ENCODE measurements at regions not wholly inside any gene's neighbourhood (a gene's known extent, or its start where the extent isn't known, plus 50 kb on each side); places are given as distances from the start of the nearest gene placed in this dataset.

DNA sequence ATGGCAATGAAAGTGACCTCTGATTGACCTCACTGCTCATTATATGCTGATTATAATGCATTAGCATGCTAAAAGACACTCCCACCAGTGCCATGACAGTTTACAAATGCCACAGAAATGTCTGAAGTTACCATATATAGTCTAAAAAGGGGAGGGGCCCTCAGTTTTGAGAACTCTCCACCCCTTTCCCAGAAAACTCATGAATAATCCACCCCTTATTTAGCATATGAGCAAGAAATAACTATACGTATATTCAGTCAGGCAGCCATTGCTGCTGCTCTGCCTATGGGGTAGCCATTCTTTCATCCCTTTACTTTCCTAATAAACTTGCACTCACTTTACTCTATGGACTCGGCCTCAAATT, 163.1 kb downstream of the ESM1 start:
- Mint-ChIP-seq H3K4me1 (ENCODE audit: low read depth) (no peaks in the 10 kb centered on the region), H3K27ac (no peak overlapping the region), H3K36me3 (ENCODE audit: low read depth) (no peaks in the 10 kb centered on the region), H3K27me3 (no peaks in the 10 kb centered on the region), H3K4me3 (no peak overlapping the region), H3K9me3 (no peaks in the 10 kb centered on the region)
- ChIA-PET POLR2A (no interaction called here), CTCF (no interaction called here)
- DNase-seq (no peak), ATAC-seq (no peak)
- intact Hi-C loops (cut with micrococcal nuclease) = no loop called here
- no peak for TF ChIP-seq CTCF (IDR thresholded peaks at IDR 0.05)

- no peaks in the 10 kb centered on the region for H3K9me3 Mint-ChIP-seq
- intact Hi-C loops (cut with micrococcal nuclease) = no loop called here
- ChIA-PET CTCF (interaction anchor here (1.0 to 1.5 kb wide), 2 partner anchors 39 to 332 kb away, joined by 3 to 6 read pairs; no protein-coding TSS in a partner anchor), POLR2A (no interaction called here)
- DNase-seq = no peak
- H3K36me3 Mint-ChIP-seq (ENCODE audit: low read depth) = no peaks in the 10 kb centered on the region
- no peak overlapping the region for H3K27ac Mint-ChIP-seq
- ATAC-seq = no peak
- H3K4me3 Mint-ChIP-seq = no peak overlapping the region
- TF ChIP-seq CTCF (IDR thresholded peaks at IDR 0.05) = no peak
- no peaks in the 10 kb centered on the region for H3K27me3 Mint-ChIP-seq
- H3K4me1 Mint-ChIP-seq (ENCODE audit: low read depth) = no peaks in the 10 kb centered on the region
These were observed 163.7 kb downstream of the ESM1 start for GRCh38 chr5:54821445-54822323.

DNA sequence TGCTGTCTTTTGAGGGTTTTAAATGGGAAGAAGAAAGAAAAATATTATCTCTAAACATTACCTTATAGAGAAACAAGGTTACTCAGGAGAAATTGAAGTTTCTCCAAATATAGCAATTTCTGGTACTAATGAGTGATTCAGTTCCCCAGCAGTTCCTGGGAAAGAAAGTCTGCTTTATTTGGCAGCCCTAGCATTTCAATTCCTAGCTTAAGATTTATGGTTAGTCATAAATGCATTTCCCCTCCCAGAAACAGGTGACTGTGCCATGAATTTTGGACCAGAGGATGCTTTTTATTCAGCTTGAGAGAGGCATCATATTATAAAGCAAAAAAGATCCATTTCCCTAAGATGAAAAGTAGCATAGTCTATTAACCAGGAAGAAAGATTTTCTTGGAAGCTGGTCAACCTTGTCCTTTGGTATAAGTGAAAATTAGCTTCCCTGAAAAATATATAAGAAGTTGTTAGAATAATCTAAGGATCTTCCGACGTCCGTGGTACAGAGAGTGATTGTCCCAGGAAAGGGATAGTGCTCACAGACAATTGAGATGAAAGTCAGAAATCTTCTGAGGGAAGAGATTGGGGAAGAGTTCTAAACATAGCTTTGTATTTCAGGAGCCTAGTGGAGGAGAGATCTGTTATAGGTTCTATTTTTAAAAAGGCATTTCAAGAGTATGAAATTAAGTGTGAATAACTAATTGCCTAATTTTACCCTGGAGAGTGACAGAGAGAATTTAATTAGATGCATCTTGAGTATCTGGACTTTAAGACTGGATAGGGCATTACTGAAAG, 164.9 kb downstream of the ESM1 start:
- Mint-ChIP-seq H3K27ac (no peak overlapping the region), H3K4me1 (ENCODE audit: low read depth) (no peaks in the 10 kb centered on the region), H3K27me3 (no peaks in the 10 kb centered on the region), H3K4me3 (no peak overlapping the region), H3K36me3 (ENCODE audit: low read depth) (no peaks in the 10 kb centered on the region), H3K9me3 (no peaks in the 10 kb centered on the region)
- CTCF ChIA-PET = interaction anchor here (1.0 to 1.6 kb wide), 4 partner anchors 8 to 331 kb away, joined by 3 to 6 read pairs (median 4); no protein-coding TSS in a partner anchor
- ATAC-seq (no peak), DNase-seq (no peak)
- intact Hi-C loops (cut with micrococcal nuclease) = no loop called here
- POLR2A ChIA-PET = no interaction called here
- TF ChIP-seq CTCF (IDR thresholded peaks at IDR 0.05) = no peak

DNA sequence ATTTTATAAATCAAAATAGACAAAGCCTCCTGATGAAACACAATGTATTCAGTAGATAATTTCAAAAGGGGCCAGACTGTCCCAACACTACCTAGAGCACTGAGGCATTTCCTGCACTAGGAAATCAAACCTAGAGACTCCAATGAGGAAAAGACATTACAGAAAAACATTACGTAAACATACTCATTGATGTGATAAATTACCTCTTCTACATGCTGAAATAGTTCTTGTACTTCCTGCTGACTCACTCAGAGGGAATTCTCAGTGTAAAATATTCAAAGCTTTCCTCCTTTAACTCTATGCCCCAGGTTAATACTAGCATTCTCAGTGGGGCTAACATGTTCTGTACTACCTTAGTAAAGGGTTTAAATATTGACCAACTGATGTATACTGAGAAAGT, 178.0 kb downstream of the ESM1 start:
- H3K27me3 Mint-ChIP-seq = peaks cover 2% of the 10 kb centered on the region
- no peaks in the 10 kb centered on the region for H3K9me3 Mint-ChIP-seq
- ChIA-PET POLR2A (interaction anchor here (1.2 kb wide), 1 partner anchor 14 kb away, joined by 6 read pairs; no protein-coding TSS in a partner anchor), CTCF (no interaction called here)
- DNase-seq (no peak), ATAC-seq (no peak)
- H3K36me3 Mint-ChIP-seq (ENCODE audit: low read depth) = no peaks in the 10 kb centered on the region
- intact Hi-C loops (cut with micrococcal nuclease) = no loop called here
- no peak overlapping the region for H3K4me3 Mint-ChIP-seq
- no peak overlapping the region for H3K27ac Mint-ChIP-seq
- no peak for TF ChIP-seq CTCF (IDR thresholded peaks at IDR 0.05)
- peaks cover 14% of the 10 kb centered on the region for H3K4me1 Mint-ChIP-seq (ENCODE audit: low read depth)

DNA sequence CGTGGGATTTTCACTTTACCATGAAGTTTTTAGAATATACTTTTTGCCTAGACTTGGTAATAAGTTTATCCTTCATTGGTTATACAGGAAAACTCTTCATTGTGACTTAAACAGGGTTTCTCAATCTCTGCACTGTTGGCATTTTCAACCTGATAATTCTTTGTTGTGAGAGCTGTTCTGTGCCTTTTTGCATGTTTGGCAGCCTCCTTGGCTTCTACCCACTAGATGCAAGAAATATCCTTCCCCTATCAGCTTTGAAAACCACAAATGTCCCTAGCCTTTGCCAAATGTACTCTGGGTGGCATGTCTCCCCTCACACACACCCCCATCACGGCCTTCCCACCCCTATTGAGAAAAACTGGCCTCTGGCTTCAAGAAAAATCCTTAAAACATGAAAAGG, 180.9 kb downstream of the ESM1 start:
- Mint-ChIP-seq H3K27ac (no peak overlapping the region), H3K9me3 (no peaks in the 10 kb centered on the region), H3K36me3 (ENCODE audit: low read depth) (no peaks in the 10 kb centered on the region), H3K4me1 (ENCODE audit: low read depth) (peaks cover 24% of the 10 kb centered on the region), H3K4me3 (no peak overlapping the region), H3K27me3 (peaks cover under 1% of the 10 kb centered on the region)
- TF ChIP-seq CTCF (IDR thresholded peaks at IDR 0.05) = no peak
- POLR2A ChIA-PET = no interaction called here
- DNase-seq (no peak), ATAC-seq (no peak)
- CTCF ChIA-PET = no interaction called here
- intact Hi-C loops (cut with micrococcal nuclease) = no loop called here

All from activated CD8-positive, alpha-beta T cell treated with anti-CD3 and anti-CD28 coated beads for 36 hours (primary cell).